NCI-H2107 (cell line): ENCODE measurements at regions not wholly inside any gene's neighbourhood (a gene's known extent, or its start where the extent isn't known, plus 50 kb on each side); places are given as distances from the start of the nearest gene placed in this dataset.
"Not testable (repeated sequence)": the region's sequence is repeated elsewhere in the genome, so short reads cannot be mapped to it uniquely, and the experiment has no call there.

ENCODE experiments used
- DNase-seq: peaks from one replicate; lab custom pipeline; 2025; lab: John Stamatoyannopoulos, UW

DNA sequence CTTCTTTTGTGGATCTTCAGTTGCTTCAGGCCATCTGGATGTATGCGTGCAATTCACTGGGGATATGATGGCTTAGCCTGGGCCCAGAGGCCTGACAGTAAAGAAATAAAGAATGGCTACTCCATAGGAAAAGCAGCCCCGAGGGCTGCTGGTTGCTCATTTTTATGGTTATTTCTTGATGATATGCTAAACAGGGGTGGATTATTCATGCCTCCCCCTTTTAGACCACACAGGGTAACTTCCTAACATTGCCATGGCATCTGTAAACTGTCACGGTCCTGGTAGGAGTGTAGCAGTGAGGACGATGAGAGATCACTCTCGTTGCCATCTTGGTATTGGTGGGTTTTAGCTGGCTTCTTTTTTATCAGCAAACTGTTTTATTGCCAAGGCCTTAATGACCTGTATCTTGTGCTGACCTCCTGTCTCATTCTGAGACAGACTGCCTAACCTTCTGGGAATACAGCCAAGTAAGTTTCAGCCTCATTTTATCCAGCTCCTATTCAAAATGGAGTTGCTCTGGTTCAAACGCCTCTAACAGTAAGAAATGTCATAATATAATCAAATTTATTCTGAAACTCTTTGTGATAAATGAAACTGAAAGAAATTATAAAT lies 60.5 kb downstream of the DSEL start:
- no peak for DNase-seq

DNA sequence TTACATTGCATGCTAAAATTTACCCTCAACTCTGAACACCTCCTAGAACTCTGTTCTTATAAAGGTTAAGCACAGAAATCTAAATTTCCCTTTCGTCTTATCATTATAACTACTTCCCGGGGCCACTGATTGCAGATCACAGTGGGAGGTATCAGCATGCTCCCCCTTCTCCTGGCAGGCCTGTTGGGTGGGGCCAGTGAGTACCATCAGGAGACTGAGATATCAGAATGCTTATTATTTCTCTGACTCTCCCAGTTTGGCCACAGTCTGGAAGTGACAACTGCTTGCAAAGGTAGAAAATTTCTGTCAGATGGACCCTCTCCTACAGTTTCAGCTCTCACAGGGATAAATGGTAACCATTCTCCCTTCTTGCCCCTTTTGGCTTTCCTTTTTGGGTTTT lies 62.6 kb downstream of the DSEL start:
- no peak for DNase-seq

GRCh38 chr18:67451960-67452359 lies 64.6 kb downstream of the DSEL start:
- no peak for DNase-seq

DNA sequence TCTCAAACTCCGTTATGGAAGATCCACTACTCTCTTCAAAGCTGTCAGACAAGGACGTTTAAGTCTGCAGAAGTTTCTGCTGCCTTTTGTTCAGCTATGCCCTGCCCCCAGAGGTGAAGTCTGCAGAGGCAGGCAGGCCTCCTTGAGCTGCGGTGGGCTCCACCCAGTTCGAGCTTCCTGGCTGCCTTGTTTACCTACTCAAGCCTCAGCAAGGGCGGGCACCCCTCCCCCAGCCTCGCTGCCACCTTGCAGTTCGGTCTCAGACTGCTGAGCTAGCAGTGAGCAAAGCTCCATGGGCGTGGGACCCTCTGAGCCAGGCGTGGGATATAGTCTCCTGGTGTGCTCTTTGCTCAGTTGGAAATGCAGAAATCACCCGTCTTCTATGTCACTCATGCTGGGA lies 65.4 kb downstream of the DSEL start:
- not testable (repeated sequence) for DNase-seq

DNA sequence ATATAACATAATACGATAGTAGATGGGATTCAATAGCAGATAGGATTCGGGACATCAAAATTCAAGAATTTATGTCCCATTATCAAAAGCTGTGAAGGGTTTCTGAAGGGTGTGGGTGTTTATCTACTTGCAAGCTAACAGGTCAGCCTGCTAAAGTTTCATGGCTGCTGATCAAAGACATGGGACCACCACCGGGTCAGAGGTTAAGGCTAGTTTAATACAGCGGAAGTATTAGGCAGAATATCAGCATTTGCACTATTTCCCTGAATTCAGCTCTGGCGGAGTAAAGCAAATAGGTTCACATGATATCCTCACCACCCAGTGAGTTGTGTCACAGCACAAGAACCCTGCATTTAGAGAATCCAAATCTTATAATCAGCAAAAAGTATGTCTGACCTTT lies 82.5 kb downstream of the DSEL start:
- no peak for DNase-seq

- DNase-seq, result no peak
Measured at GRCh38 chr18:67432806-67433205, 83.7 kb downstream of the DSEL start.

GRCh38 chr18:67428805-67429204 lies 87.7 kb downstream of the DSEL start:
- DNase-seq, result no peak

DNA sequence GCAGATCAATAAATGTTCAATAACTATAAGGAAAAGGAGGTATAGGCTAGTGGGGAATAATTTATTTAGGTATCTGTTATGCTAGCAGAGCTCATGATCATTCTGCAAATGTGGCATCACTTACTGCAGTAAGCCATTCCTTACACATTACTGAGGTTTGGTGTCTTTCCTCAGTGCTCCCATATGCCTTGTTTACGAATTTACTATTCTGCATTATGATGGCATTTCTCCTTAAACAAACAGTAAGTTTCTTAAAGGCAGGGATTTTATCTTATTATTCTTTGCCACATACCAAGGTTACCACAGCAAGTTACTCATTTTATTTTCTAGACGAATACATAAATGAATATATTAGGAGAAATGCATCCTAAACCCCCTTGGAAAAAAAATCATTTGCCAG lies 88.4 kb downstream of the DSEL start:
- DNase-seq, result no peak

GRCh38 chr18:67426486-67426885 lies 90.0 kb downstream of the DSEL start:
- DNase-seq, result no peak

- no peak for DNase-seq
Measured at GRCh38 chr18:67425672-67426071, 90.8 kb downstream of the DSEL start.

DNA sequence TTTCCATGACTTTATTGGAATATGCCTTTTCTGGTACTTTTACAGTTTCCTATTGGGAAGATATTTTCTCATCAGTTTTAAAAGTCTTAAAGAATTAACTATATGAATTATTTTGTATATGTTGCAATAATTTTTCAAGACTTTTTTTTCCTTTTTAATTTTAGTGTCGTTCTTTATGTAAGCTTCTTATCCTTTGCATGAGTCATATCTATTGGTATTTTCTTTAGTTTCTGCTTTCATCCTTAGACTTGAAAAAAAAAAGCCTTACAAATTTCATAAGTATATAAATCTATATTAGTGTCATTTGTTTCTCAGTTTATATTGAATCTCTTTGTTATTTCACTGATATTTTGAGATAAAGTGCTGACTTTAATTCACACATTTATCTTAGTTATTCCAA lies 94.9 kb downstream of the DSEL start:
- DNase-seq, result no peak

DNA sequence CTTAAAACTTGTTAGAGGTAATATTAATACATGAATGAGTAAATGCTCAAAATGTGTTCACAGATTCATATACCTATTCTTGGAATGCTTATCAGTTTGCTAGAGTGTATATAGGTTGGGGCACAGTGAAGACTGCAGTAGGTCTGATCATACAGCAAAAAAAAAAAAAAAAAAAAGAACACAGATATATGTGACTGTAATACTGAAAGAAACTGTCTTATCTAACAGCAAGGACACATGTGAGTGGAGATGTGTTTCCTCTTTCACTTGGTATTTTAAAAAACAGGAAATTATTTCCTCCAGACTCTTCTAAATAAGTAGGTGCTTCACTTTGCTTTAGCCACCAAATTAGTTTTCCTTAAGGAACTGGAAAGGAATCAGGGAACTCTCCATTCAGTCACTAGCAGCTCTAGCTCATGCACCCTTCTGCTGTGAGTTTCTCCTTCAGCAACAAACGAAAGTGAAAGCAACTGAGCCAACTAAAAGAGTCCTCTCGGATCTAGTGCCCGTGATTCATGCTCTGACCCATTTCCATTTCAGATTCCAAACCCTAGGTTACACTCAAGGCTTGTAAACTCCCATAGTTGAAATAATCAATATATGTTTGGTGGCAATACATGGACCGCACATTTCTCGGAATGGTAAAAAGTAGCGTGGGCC lies 98.5 kb downstream of the DSEL start:
- peak; percentile 18 for DNase-seq

DNA sequence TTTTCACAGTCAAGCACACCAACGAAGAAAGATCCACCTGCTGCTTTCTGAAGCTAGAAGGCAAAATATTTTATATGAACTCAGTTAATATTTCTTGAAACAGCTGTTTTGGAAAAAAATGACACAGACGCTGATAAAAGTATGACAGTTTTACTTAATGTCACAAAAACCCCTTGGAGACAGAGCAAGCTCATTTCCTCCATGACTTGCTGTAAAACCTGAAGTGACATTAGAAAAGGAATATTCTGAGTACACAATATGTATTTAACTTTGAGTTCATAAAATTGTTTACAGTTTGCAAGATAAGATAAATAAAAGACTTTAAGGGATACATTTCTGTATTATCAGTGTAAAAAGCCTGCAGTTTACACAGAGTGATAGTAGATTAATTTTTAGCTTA lies 105.4 kb downstream of the DSEL start:
- DNase-seq, result no peak

DNA sequence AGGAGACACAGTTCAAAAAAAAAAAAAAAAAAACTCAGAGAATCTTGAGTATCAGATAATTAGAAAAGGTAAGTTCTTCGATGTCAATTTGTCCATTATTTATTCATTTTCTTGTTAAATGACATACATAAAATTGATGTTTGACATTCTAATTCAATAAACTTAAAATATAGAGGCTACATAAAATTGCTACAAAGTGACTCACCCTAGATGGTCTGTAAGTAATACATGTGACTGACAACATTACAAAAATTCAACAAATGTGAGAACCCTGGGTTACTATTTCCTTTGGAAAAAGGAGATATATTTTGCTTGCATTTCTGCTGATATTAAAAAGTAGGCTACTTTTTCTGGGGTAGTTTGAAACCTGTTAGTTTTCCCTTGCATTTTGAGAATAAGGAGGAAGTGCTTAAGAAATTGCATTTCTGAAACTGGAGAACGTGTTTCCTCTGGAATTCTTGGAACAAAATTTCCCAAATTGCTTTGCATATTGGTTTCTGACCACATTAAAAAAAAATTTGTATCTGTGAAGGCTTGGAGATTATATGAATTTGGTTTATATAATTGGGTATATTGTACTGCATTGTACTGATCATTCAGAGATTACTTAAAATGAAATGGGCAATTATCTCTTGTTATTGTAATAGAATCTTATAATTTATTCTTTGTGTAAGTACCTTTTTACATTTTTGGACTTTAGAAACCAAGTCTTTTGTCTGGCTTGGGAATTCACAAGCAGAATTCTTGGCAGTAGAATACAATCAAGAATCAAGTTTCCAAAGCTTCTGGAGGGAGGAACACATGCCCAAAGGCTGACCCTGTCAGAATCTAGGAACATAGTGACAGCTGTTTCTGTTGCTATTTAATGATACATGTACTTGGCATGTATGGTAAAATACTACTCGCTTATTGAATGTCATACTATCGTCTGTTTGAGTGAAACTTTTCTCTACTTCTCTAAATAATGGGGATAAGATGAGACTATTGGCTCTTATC lies 106.1 kb downstream of the DSEL start:
- DNase-seq, result no peak

- no peak for DNase-seq
Measured at GRCh38 chr18:67408240-67408639, 108.3 kb downstream of the DSEL start.

DNA sequence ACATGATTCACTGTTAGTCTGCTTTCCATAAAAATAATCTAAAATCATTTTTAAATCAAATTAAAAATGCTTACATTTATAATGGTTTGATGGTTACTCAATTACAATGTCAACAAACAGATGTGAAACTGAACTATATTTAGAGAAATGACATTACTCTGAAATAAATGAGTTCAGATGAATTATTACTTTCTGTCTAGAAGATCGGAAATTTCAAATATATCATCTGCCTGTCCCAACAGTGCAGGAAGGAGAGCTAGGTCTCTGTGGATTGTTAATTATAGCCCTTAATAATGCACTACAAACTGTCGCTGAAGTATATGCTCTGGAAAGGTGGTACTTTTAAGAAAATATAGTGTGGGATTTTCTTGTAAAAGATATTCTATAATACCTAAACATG lies 109.8 kb downstream of the DSEL start:
- no peak for DNase-seq

DNA sequence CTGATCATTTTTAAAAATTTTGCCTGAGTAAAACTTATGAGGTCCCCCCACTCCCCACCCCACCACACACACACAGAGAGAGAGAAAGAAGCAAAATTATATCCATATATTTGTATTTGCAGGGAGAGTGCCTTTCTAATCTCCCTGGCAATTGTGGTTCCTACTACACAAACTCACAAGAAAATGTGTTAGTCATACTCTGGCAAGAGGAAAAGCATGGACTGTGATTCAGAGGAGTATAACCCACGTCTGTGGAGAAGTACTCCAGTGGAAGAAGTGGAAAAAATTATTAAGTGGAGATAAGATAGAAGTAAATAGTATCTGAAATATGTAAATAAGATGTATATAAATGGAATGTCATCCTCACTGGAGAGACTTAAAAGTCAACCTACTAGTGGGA lies 114.0 kb downstream of the DSEL start:
- no peak for DNase-seq

- DNase-seq, result no peak
Measured at GRCh38 chr18:67400502-67401117, 115.9 kb downstream of the DSEL start.

GRCh38 chr18:67386032-67386431 lies 130.5 kb downstream of the DSEL start:
- no peak for DNase-seq

DNA sequence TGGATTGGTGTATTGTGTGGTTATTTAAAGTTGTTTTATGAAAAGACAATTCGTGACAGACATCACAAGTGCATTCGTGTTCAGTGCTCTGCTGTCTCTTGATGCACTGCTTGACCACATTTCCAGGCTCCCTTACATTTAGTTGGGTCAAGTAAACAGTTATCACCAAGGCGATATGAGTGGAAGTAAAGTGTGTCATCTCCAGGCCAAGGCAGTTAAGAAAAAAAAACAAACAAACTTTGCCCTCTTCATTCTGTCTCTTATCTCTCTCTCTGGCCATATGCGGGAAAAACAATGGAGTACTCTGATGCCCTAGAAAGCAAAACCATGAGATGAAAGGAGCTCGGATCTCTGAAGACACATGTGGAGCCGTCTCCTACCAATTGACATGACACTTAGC lies 131.1 kb downstream of the DSEL start:
- no peak for DNase-seq

- DNase-seq, result not testable (repeated sequence)
Measured at GRCh38 chr18:67384057-67384456, 132.5 kb downstream of the DSEL start.

DNA sequence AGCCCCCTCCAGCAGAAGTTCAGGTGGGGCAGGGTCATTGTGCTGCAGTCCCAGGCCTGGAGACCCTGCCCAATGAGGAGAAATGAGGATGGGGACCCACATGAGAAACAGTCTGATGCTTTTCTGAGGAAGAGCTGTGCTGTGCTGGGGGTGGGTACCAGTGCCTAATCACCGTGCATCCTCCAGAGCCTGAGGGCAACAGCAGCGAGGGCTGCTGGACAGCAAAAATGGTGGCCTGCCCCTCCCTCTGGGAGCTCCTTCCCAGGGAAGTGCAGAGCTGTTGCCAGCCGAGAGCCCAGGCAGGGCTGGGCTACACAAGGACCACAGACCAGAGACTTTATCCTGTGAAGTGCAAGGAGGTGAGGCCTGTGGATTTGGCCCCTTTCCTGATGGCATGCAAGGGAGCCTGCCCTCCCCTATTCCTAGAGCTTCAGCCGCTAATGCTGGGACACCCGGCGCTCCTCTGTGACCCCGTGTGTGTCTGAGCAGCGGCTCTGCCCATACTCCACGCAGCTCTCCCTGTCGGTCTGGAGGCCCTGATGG lies 134.8 kb downstream of the DSEL start:
- DNase-seq, result no peak
